GM12865 (cell line): ENCODE measurements at regions not wholly inside any gene's neighbourhood (a gene's known extent, or its start where the extent isn't known, plus 50 kb on each side); places are given as distances from the start of the nearest gene placed in this dataset.

Experiments used
- DNase-seq: peaks from one replicate; pipeline ENCODE4 v3.0.0; 2010; ENCODE audit warnings: low read depth
- H3K4me3 ChIP-seq: 2 replicates; pipeline ENCODE4 v1.5.1; 2011; ENCODE audit warnings: mild to moderate bottlenecking, low read depth, low read length, control low read depth
- CTCF ChIP-seq: IDR thresholded peaks from 2 replicates; pipeline ENCODE4 v1.5.1; 2011; ENCODE audit warnings: low read length, control low read depth, low read depth, inconsistent platforms; ENCODE audit not compliant: insufficient read depth; ENCODE audit errors: missing control alignments

GRCh38 chr15:61685971-61686370, 374.3 kb downstream of the VPS13C start:
- no peak for DNase-seq
- no peak for TF ChIP-seq CTCF

GRCh38 chr15:61685534-61685933, 374.7 kb downstream of the VPS13C start:
- no peak for DNase-seq
- no peak for TF ChIP-seq CTCF
- no peak overlapping the region for H3K4me3 ChIP-seq

More at GRCh38 chr15:61685971-61686370, 374.3 kb downstream of the VPS13C start:
- H3K4me3 ChIP-seq: no peak overlapping the region

GRCh38 chr15:61684749-61685467, 375.3 kb downstream of the VPS13C start:
- DNase-seq: no peak
- TF ChIP-seq CTCF: no peak
- no peak overlapping the region for H3K4me3 ChIP-seq

GRCh38 chr15:61682891-61683735, 377.1 kb downstream of the VPS13C start:
- H3K4me3 ChIP-seq: no peak overlapping the region
- no peak for TF ChIP-seq CTCF
- no peak for DNase-seq

- no peak overlapping the region for H3K4me3 ChIP-seq
- no peak for TF ChIP-seq CTCF
- no peak for DNase-seq
These were observed 378.6 kb downstream of the VPS13C start for GRCh38 chr15:61681676-61682075.

- no peak overlapping the region for H3K4me3 ChIP-seq
- DNase-seq: no peak
- no peak for TF ChIP-seq CTCF
These were observed 379.2 kb downstream of the VPS13C start for GRCh38 chr15:61681038-61681418.
